ENCODE measurements at regions not wholly inside any gene's neighbourhood (a gene's known extent, or its start where the extent isn't known, plus 50 kb on each side); places are given as distances from the start of the nearest gene placed in this dataset.
"Not testable (repeated sequence)": the region's sequence is repeated elsewhere in the genome, so short reads cannot be mapped to it uniquely, and the experiment has no call there.

- not testable (repeated sequence) for TF ChIP-seq CTCF, POLR2A (IDR thresholded peaks at IDR 0.05)
Measured at GRCh38 chr20:48498939-48499338, 328.9 kb downstream of the PREX1 start.

All from esophagus squamous epithelium (tissue), 4 donors.